Gastrocnemius medialis (tissue), 4 donors: ENCODE measurements at regions not wholly inside any gene's neighbourhood (a gene's known extent, or its start where the extent isn't known, plus 50 kb on each side); places are given as distances from the start of the nearest gene placed in this dataset.
"Not testable (repeated sequence)": the region's sequence is repeated elsewhere in the genome, so short reads cannot be mapped to it uniquely, and the experiment has no call there.

Source experiments
- ATAC-seq, 2 donors: fragments of 150-250 bp; one replicate each; pipeline ENCODE4 v1.9.1; 2016
- DNase-seq, 2 donors: peaks; one replicate each; pipeline ENCODE4 v3.0.0-alpha.2; 2019
- H3K27ac ChIP-seq, 4 donors: fragments of 200-600 bp; sonication (generic); 1 replicate in 1 of 4; 2 replicates in 3 of 4; pipeline ENCODE4 v1.5.1; 2016 to 2018; ENCODE audit warnings: mild to moderate bottlenecking in 2 of 4, moderate library complexity in 1 of 4
- H3K27me3 ChIP-seq, 3 donors: fragments of 200-600 bp; sonication (generic) in 2 of 3; 1 replicate in 1 of 3; 2 replicates in 2 of 3; pipeline versions ENCODE4 v1.5.1 to v1.6.0; 2016 to 2019; ENCODE audit warnings: mild to moderate bottlenecking in 1 of 3, moderate library complexity in 1 of 3
- H3K36me3 ChIP-seq, 2 donors: fragments of 200-600 bp; sonication (generic) in 1 of 2; one replicate each; pipeline ENCODE4 v1.5.1; 2017 to 2018
- H3K4me1 ChIP-seq, 2 donors: fragments of 200-600 bp; sonication (generic) in 1 of 2; one replicate each; pipeline ENCODE4 v1.5.1; 2016 to 2017; ENCODE audit warnings: mild to moderate bottlenecking in 2 of 2
- H3K4me3 ChIP-seq, 4 donors: fragments of 200-600 bp; sonication (generic) in 3 of 4; 1 replicate in 1 of 4; 2 replicates in 3 of 4; pipeline ENCODE4 v1.5.1; 2016 to 2019; ENCODE audit warnings: mild to moderate bottlenecking in 2 of 4
- H3K9me3 ChIP-seq, 3 donors: fragments of 200-600 bp; sonication (generic) in 2 of 3; 1 replicate in 1 of 3; 2 replicates in 2 of 3; pipeline ENCODE4 v1.5.1; 2016 to 2019
- CTCF ChIP-seq, 5 experiments: fragments of 450-650 bp in 3 of 5; fragments of 200-600 bp in 2 of 5; sonication (generic) in 2 of 5; IDR thresholded peaks in 4 of 5; conservative IDR thresholded peaks in 1 of 5; 1 replicate in 4 of 5; 2 replicates in 1 of 5; pipeline ENCODE4 v1.5.1; 2016 to 2019; ENCODE audit warnings: antibody characterized with exemption in 5 of 5, mild to moderate bottlenecking in 3 of 5, moderate library complexity in 3 of 5
- POLR2A ChIP-seq, 2 donors: fragments of 450-650 bp; IDR thresholded peaks; one replicate each; pipeline ENCODE4 v1.6.1; 2017; ENCODE audit warnings: antibody characterized with exemption in 2 of 2, mild to moderate bottlenecking in 2 of 2, moderate library complexity in 2 of 2
- in situ Hi-C, 4 donors: fragments of 200-750 bp; cut with MboI; loops; one replicate each; pipeline versions ENCODE4 v1.15.0 to v1.8.0; 2017; ENCODE audit warnings: low sequenced_read_pairs in 4 of 4
- intact Hi-C: fragments of 100-400 bp; cut with DNase I; formaldehyde crosslinking; loops from one replicate; pipeline ENCODE4 v1.15.1; 2023; ENCODE audit warnings: low total_unique reads

GRCh38 chr14:106770158-106770672, 1243.8 kb downstream of the TMEM121 start:
- H3K27me3 ChIP-seq, in situ Hi-C loops, intact Hi-C loops, H3K36me3 ChIP-seq, DNase-seq, ATAC-seq, H3K4me1 ChIP-seq, H3K9me3 ChIP-seq, H3K4me3 ChIP-seq, H3K27ac ChIP-seq: not testable (repeated sequence)

- TF ChIP-seq CTCF (IDR thresholded peaks at IDR 0.05 in 4 of 5, conservative IDR thresholded peaks at IDR 0.05 in 1 of 5), result peak in 2 of 5 experiments; percentile 25 to 37
- H3K27me3 ChIP-seq, H3K9me3 ChIP-seq, ATAC-seq, intact Hi-C loops, DNase-seq, H3K4me1 ChIP-seq, in situ Hi-C loops, H3K4me3 ChIP-seq, H3K36me3 ChIP-seq, H3K27ac ChIP-seq: not testable (repeated sequence)
These were observed 1248.6 kb downstream of the TMEM121 start for GRCh38 chr14:106774889-106775480.

DNA sequence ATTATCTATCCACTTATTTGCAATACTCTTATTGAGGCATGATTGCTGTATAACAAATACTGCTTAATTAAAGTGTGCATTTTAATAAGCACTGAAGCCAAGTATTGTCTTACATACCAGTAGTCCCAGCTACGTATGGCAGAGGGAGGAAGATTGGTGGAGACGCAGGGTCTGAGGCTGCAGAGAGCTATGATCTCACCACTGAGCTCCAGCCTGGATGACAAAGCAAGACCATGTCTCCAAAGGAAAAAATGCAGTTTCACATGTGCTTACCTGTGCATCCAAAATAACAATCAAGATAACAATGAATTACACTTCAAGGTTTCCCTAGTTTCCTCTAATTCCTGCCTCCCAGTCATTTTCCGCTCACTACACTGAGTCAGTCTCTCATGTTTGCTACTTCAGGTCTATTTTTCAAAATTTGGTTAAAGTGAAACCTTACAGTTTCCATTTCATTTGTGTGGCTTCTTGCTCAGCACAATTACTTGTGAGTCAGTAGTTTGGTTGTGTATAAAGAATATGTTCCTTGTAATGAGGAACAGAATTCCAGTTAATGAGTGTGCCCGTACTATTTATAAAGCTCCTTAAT, 1250.1 kb downstream of the TMEM121 start:
- intact Hi-C loops (no loop called here), in situ Hi-C loops (no loop called here)
- DNase-seq, result no peak
- Histone ChIP-seq H3K9me3 (no peaks in the 10 kb centered on the region), H3K4me1 (no peaks in the 10 kb centered on the region), H3K27ac (no peak overlapping the region), H3K36me3 (no peaks in the 10 kb centered on the region), H3K27me3 (peaks cover 0 to 4% (median 0%) of the 10 kb centered on the region in 3 donors), H3K4me3 (no peak overlapping the region)
- no peak for TF ChIP-seq CTCF (IDR thresholded peaks at IDR 0.05 in 4 of 5, conservative IDR thresholded peaks at IDR 0.05 in 1 of 5)
- no peak for ATAC-seq

GRCh38 chr14:106778986-106779385, 1252.6 kb downstream of the TMEM121 start:
- TF ChIP-seq POLR2A (IDR thresholded peaks at IDR 0.05) (no peak), CTCF (IDR thresholded peaks at IDR 0.05 in 4 of 5, conservative IDR thresholded peaks at IDR 0.05 in 1 of 5) (no peak)
- no peaks in the 10 kb centered on the region for H3K9me3 ChIP-seq
- in situ Hi-C loops, result no loop called here
- no peaks in the 10 kb centered on the region for H3K36me3 ChIP-seq
- DNase-seq (no peak), ATAC-seq (no peak)
- H3K27me3 ChIP-seq, result peaks cover 0 to 4% (median 0%) of the 10 kb centered on the region in 3 donors
- no peaks in the 10 kb centered on the region for H3K4me1 ChIP-seq
- no peak overlapping the region for H3K27ac ChIP-seq
- H3K4me3 ChIP-seq, result no peak overlapping the region
- intact Hi-C loops, result no loop called here

GRCh38 chr14:106786697-106787096, 1260.3 kb downstream of the TMEM121 start:
- Histone ChIP-seq H3K27me3 (no peaks in the 10 kb centered on the region), H3K9me3 (no peaks in the 10 kb centered on the region), H3K36me3 (no peaks in the 10 kb centered on the region), H3K27ac (no peak overlapping the region), H3K4me1 (no peaks in the 10 kb centered on the region), H3K4me3 (no peak overlapping the region)
- no peak for ATAC-seq
- TF ChIP-seq CTCF (IDR thresholded peaks at IDR 0.05 in 4 of 5, conservative IDR thresholded peaks at IDR 0.05 in 1 of 5) (no peak), POLR2A (IDR thresholded peaks at IDR 0.05) (no peak)
- in situ Hi-C loops, result no loop called here
- no peak for DNase-seq
- intact Hi-C loops, result no loop called here
